ENCODE measurements at regions not wholly inside any gene's neighbourhood (a gene's known extent, or its start where the extent isn't known, plus 50 kb on each side); places are given as distances from the start of the nearest gene placed in this dataset.

- no peak for TF ChIP-seq ZFX (IDR thresholded peaks at IDR 0.05; ENCODE audit: borderline replicate concordance)
- no peak for TF ChIP-seq CTCF (IDR thresholded peaks at IDR 0.05)
- H3K27ac ChIP-seq: no peak overlapping the region
Measured at GRCh38 chr11:95563173-95563572, 226.4 kb downstream of the FAM76B start.

GRCh38 chr11:95562196-95562921, 227.2 kb downstream of the FAM76B start:
- no peak for TF ChIP-seq CTCF (IDR thresholded peaks at IDR 0.05)
- TF ChIP-seq ZFX (IDR thresholded peaks at IDR 0.05; ENCODE audit: borderline replicate concordance): no peak
- no peak overlapping the region for H3K27ac ChIP-seq

- TF ChIP-seq CTCF (IDR thresholded peaks at IDR 0.05) (no peak), ZFX (IDR thresholded peaks at IDR 0.05; ENCODE audit: borderline replicate concordance) (no peak)
- no peak overlapping the region for H3K27ac ChIP-seq
Measured at GRCh38 chr11:95559899-95560298, 229.7 kb downstream of the FAM76B start.

- H3K27ac ChIP-seq: no peak overlapping the region
- TF ChIP-seq CTCF (IDR thresholded peaks at IDR 0.05) (no peak), ZFX (IDR thresholded peaks at IDR 0.05; ENCODE audit: borderline replicate concordance) (no peak)
Measured at GRCh38 chr11:95557376-95557775, 232.2 kb downstream of the FAM76B start.

- no peak for TF ChIP-seq ZFX (IDR thresholded peaks at IDR 0.05; ENCODE audit: borderline replicate concordance)
- no peak for TF ChIP-seq CTCF (IDR thresholded peaks at IDR 0.05)
- no peak overlapping the region for H3K27ac ChIP-seq
Measured at GRCh38 chr11:95556342-95557163, 233.0 kb downstream of the FAM76B start.

- no peak overlapping the region for H3K27ac ChIP-seq
- no peak for TF ChIP-seq CTCF (IDR thresholded peaks at IDR 0.05)
Measured at GRCh38 chr11:95556011-95556341, 233.6 kb downstream of the FAM76B start.

GRCh38 chr11:95554911-95555310, 234.7 kb downstream of the FAM76B start:
- H3K27ac ChIP-seq: no peak overlapping the region
- TF ChIP-seq CTCF (IDR thresholded peaks at IDR 0.05) (no peak), ZFX (IDR thresholded peaks at IDR 0.05; ENCODE audit: borderline replicate concordance) (no peak)
